ENCODE measurements at regions not wholly inside any gene's neighbourhood (a gene's known extent, or its start where the extent isn't known, plus 50 kb on each side); places are given as distances from the start of the nearest gene placed in this dataset.

- peaks cover 4% of the 10 kb centered on the region for H3K27me3 ChIP-seq (ENCODE audit: low read depth)
- peaks cover 5% of the 10 kb centered on the region for H3K4me1 ChIP-seq
- H3K4me3 ChIP-seq: no peak overlapping the region
- H3K9me3 ChIP-seq: no peaks in the 10 kb centered on the region
- H3K27ac ChIP-seq: no peak overlapping the region
- no peaks in the 10 kb centered on the region for H3K36me3 ChIP-seq
- TF ChIP-seq, protein P1, sequence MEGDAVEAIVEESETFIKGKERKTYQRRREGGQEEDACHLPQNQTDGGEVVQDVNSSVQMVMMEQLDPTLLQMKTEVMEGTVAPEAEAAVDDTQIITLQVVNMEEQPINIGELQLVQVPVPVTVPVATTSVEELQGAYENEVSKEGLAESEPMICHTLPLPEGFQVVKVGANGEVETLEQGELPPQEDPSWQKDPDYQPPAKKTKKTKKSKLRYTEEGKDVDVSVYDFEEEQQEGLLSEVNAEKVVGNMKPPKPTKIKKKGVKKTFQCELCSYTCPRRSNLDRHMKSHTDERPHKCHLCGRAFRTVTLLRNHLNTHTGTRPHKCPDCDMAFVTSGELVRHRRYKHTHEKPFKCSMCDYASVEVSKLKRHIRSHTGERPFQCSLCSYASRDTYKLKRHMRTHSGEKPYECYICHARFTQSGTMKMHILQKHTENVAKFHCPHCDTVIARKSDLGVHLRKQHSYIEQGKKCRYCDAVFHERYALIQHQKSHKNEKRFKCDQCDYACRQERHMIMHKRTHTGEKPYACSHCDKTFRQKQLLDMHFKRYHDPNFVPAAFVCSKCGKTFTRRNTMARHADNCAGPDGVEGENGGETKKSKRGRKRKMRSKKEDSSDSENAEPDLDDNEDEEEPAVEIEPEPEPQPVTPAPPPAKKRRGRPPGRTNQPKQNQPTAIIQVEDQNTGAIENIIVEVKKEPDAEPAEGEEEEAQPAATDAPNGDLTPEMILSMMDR (IDR thresholded peaks at IDR 0.05): no peak
- intact Hi-C loops (cut with DNase I): no loop called here
- ATAC-seq (no peak), DNase-seq (no peak)
These were observed 296.6 kb downstream of the TLE3 start for GRCh38 chr15:69801144-69801543.

DNA sequence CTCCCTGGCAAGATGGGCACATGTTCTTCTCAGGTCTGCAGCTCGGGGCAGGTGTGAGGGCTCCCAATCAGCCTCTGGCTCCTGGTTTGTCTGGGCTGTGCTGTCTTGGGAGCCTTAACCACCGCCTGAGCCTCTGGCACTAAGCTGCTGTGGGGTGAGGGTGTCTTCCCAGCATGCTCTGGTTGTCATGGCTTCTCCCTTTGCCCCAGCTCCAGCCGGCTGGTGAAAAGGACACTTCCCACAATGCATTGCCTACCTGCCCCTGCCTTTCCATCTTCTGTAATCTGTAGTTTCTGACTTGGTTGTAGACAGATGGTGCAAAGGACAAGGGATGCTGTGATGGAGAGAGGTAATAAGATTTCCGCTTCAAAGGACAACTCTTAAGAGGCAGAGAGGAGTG is 295.3 kb downstream of the TLE3 start:
- no peak overlapping the region for H3K27ac ChIP-seq
- no peaks in the 10 kb centered on the region for H3K9me3 ChIP-seq
- TF ChIP-seq, protein P1 (IDR thresholded peaks at IDR 0.05): no peak
- H3K27me3 ChIP-seq (ENCODE audit: low read depth): peaks cover 4% of the 10 kb centered on the region
- H3K4me3 ChIP-seq: no peak overlapping the region
- intact Hi-C loops (cut with DNase I): no loop called here
- no peaks in the 10 kb centered on the region for H3K36me3 ChIP-seq
- peaks cover 5% of the 10 kb centered on the region for H3K4me1 ChIP-seq
- no peak for DNase-seq
- ATAC-seq: no peak

- intact Hi-C loops (cut with DNase I): no loop called here
- TF ChIP-seq, protein P1 (IDR thresholded peaks at IDR 0.05): no peak
- ATAC-seq: peak; percentile 63 to 80
These were observed 292.9 kb downstream of the TLE3 start for GRCh38 chr15:69804786-69805185.

DNA sequence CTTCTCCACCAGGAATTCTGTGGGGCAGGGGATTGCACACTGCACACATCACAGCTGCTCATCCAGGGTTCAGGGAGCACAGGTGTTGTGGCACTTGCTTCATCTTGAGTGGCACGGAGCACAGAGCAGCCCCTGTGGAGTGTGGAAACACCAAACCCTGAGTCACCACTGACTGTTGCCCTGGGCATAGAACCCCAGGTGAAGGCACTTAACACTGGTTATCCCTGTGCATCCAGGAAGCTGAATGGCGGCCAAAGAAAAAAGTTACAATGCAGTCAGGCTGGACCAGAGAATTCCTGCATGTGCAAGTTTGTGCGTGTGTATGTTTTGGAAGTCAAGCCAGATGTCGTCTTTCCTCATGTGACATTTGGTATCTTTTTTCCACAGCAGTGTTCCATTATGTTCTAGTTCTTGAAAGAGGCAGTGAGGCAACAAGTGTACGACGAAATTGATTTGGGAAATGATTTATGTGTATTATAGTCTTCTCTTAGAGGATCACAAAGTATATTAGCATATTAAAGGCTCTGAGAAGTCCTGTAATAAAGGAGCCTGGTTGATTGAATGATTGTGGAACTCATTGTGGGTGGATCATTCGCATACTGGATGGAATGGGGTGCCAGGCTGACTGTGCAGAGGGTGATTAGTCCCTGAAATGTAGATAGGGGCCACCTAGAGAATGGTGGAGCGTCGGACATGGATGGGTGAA is 292.3 kb downstream of the TLE3 start:
- Histone ChIP-seq H3K27ac (peak overlapping the region; percentile 21), H3K36me3 (no peaks in the 10 kb centered on the region), H3K9me3 (no peaks in the 10 kb centered on the region), H3K4me3 (no peak overlapping the region), H3K4me1 (no peaks in the 10 kb centered on the region), H3K27me3 (ENCODE audit: low read depth) (peaks cover 4% of the 10 kb centered on the region)
- ATAC-seq (peak; percentile 25 to 51), DNase-seq (no peak)
- TF ChIP-seq, protein P1 (IDR thresholded peaks at IDR 0.05): no peak
- intact Hi-C loops (cut with DNase I): no loop called here

More at GRCh38 chr15:69804786-69805185, 292.9 kb downstream of the TLE3 start:
- no peaks in the 10 kb centered on the region for H3K9me3 ChIP-seq
- H3K4me1 ChIP-seq: no peaks in the 10 kb centered on the region
- H3K4me3 ChIP-seq: no peak overlapping the region
- no peak for DNase-seq
- H3K27me3 ChIP-seq (ENCODE audit: low read depth): peaks cover 4% of the 10 kb centered on the region
- peak overlapping the region; percentile 21 for H3K27ac ChIP-seq
- no peaks in the 10 kb centered on the region for H3K36me3 ChIP-seq

GRCh38 chr15:69806287-69806915 is 291.3 kb downstream of the TLE3 start:
- TF ChIP-seq, protein P1 (IDR thresholded peaks at IDR 0.05): no peak
- H3K27me3 ChIP-seq (ENCODE audit: low read depth): peaks cover 4% of the 10 kb centered on the region
- no peak overlapping the region for H3K27ac ChIP-seq
- no peak for DNase-seq
- ATAC-seq: no peak
- no peak overlapping the region for H3K4me3 ChIP-seq
- H3K9me3 ChIP-seq: no peaks in the 10 kb centered on the region
- H3K36me3 ChIP-seq: no peaks in the 10 kb centered on the region
- intact Hi-C loops (cut with DNase I): no loop called here
- no peaks in the 10 kb centered on the region for H3K4me1 ChIP-seq
